GM18511 (cell line): ENCODE measurements at regions not wholly inside any gene's neighbourhood (a gene's known extent, or its start where the extent isn't known, plus 50 kb on each side); places are given as distances from the start of the nearest gene placed in this dataset.

Experiments
- ATAC-seq: cut with Tn5 transposase; IDR thresholded peaks from one replicate; pipeline ENCODE4 v1.9.1; 2021; ENCODE audit warnings: mild to moderate bottlenecking, moderate library complexity; ENCODE audit not compliant: unreplicated experiment

DNA sequence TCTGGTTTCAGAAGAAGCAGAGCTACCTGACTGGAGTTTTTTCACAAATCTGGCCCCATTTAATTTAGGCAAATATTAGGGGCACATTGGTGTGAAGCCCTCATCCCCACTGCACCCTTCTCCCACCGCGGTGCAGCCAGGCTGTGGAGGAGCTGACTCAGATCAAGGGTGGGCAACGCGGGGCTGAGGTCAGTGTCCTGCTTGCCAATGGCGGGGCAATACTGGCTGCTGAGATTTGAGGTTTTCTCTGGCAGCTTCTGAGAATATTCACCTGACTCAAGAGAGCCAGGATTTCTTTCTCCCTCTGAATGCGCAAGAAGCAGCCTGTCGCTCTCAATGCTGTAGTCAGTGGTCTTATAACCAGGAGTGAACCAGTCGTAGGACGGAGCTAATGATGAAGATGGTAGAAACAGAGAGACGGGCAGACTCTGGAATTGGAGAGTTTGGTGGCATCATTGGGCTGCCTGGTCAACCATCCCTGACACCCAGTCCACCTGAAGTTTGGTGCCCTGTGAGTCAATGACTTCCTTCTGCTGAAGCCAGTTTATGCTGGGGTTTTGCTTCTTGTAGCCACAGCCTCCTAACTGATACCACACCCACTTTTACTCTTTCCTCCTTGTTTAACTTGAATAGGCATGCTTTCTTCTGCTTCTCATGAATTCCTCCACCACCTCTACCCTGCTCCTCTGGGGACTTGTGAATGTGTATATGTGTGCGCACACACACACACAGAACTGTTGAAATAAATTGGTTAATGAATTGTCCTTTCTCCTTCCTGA lies 123.7 kb upstream of the CTBP2 start:
- ATAC-seq: no peak

DNA sequence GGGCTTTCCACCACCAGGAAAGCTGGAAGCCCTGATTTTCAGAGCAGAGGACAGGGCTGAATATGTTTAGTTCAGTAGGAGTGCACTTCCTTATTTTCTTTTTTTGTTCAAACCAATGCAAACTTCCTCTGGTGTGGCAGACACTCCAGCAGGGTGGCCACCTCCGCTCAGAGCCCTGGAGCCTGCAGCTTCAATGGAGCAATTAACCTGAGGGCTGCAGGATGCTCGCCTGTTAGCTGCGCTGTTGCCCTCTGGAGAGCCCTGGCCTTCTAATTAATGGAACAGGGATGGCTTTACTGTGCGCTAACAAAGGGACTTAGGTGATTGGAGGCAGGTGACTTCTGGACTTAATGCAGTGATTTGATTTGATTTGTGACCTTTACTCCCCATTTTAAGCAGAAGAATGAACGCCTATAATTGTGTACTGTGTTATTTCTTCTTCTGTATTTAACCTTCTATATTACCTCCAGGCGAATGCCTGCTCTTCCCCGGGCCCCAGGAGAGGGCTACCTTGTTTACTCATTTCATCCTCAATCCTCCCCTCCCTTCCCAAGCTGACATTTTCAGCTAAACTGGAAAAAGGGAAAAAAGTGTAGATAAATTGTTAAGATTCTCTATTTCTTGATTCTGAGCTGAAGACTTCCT lies 123.0 kb upstream of the CTBP2 start:
- no peak for ATAC-seq

DNA sequence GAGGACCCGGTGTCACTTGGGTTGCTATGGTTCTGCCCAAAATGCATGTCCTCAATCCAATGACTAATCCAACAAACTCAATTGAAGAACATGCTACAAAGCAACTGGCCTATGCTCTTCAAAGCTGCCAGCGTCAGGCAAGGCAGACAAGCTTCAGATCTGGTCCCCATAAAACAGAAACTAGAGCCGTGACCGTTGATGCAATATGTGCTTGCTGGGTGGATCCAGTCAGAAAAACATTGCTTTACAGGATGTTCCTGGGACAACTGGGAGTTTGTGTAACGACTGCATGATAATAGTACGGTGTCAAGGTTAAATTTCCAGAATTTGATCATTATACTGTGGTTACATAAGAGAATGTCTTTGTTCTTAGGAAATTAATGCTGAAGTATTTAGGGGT lies 120.7 kb upstream of the CTBP2 start:
- ATAC-seq: no peak

GRCh38 chr10:125276133-125276532 lies 115.8 kb upstream of the CTBP2 start:
- ATAC-seq: no peak

- no peak for ATAC-seq
Measured at GRCh38 chr10:125274961-125275360, 114.6 kb upstream of the CTBP2 start.

- no peak for ATAC-seq
Measured at GRCh38 chr10:125273023-125273422, 112.7 kb upstream of the CTBP2 start.

DNA sequence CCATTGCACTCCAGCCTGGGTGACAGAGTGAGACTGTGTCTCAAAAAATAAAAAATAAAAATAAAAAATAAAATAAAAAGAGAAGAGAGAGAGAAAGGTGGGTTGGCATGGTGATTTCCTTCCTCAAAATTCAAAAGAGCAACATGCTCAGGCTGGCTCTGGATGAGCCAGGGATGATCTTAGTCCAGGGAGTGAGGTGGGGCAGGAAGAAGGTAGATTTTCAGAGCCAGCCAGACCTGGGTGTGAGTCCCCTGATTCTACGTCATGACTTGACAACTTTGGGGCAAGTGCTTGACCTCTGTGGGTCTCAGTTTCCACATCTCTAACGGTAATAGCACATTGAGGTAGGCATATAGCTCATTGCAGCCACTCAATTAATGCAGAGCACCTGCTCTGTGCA lies 109.4 kb upstream of the CTBP2 start:
- no peak for ATAC-seq

- no peak for ATAC-seq
Measured at GRCh38 chr10:125266966-125267365, 106.6 kb upstream of the CTBP2 start.

DNA sequence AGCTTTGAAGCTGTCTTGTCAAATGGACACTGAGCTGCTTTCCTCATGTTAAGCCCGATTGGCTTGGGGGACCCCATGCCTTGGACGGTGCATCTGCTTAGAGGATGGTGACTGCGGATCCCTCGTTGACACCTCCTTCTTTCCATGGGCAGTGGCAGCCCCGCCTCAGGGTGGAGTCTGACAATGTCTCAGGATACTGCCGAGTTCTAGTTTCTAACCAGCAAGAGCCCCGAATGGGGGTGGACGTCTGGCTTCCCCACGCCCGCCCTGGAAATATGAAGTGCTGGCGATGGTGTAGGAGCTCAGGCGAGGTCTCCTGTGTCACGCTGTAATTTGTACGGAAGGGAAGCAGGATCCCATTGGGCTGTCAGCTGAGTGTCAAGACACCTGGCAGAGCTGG lies 106.2 kb upstream of the CTBP2 start:
- ATAC-seq: no peak

DNA sequence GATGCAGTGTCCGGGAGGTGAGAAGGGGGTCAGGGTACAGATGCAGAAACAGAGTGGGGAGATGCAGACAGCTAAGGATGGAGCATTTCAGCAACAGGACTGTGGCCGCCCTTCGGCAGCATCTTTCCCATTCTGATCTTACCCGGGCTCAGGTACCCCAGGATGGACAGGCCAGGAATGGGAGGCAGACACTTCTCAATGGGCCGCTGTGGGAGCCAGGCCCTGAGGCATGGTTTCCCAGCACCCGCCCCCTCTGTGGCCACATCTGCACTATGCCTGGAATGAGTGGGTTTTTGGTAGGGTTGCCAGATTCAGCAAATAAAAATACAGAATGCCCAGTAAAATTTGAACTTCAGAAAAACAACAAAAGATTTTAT lies 105.2 kb upstream of the CTBP2 start:
- ATAC-seq: no peak

DNA sequence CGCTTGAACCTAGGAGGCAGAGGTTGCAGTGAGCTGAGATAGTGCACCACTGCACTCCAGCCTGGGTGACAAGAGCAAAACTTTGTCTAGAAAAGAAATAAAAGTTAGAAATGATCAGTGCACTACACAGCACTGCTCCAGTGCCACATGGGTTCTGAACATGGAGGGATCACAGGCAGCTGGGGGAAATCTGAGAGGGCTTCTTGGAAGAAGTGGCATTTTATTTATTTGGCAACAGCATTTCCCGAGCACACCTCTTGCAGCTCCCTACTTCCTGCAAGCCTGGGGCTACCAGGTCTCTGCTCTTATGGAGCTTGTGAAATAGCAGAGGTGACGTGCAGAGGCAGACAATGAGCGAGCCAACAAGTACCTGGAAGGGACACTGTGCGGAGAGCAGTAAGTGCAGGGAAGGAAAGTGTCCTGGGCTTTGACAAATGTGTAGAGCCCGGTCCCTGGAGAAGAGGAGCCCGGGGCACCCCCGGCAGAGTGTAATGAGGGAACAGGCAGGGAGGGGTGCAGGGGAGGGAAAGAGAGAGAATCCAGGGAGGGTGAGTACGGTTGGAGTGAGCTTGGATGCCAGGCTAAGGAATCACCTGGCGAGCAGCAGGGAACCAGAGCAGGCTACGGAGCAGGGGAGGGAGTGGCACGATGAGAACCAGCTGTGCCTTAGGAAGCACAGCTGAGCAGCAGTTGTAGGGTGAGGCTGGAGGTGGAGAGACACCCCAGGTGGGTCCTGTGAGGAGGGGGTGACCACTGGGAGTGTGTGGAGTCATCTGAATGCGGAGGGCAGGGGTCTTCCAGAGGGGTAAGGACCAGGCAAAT lies 104.6 kb upstream of the CTBP2 start:
- ATAC-seq: no peak

- ATAC-seq: no peak
Measured at GRCh38 chr10:125264091-125264490, 103.7 kb upstream of the CTBP2 start.

GRCh38 chr10:125263551-125263950 lies 103.2 kb upstream of the CTBP2 start:
- ATAC-seq: no peak

- ATAC-seq: no peak
Measured at GRCh38 chr10:125262920-125263319, 102.6 kb upstream of the CTBP2 start.

DNA sequence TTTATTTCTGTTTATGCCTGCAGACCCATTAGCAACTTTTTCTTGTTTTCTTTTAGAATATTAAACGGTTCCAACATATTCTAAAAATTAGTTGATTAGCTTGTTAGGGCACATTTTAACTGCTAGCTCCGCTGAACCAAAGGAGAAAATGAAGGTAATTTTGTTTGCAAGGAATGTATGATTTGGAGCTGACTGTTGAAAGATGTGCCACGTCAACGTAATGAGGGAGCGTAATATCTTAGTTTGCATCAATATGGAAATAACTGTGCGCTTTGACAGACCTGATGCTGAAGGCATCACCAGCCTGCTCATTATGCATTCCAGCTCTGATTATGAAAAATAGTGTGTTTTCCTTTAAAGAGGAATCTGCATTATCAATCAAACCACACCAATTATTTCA lies 102.0 kb upstream of the CTBP2 start:
- no peak for ATAC-seq

DNA sequence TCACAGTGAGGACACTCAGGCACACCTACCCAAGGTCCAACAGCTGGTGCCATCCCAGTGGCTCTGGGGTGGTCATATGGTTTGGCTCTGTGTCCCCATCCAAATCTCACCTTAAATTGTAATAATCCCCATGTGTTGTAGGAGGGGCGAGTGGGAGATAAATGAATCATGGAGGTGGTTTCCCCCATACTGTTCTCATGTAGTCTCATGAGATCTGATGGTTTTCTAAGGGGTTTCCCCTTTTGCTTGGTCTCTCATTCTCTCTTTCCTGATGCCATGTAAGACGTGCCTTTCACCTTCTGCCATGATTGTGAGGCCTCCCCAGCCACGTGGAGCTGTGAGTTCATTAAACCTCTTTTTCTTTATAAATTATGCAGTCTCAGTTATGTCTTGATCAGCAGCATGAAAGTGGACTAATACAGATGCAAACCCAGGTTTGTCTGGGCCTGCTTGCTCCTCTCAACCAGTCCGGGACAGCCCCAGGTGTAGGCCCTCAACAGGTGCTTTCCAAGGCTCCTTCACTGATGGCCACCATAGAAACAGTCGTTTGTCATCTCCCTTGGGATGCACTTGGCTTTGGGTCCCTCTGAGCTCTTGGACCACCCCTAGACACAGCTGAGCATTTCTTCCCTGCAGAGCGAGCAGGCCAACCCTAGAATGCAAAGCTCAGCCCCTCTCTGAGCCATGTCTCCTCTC lies 101.3 kb upstream of the CTBP2 start:
- no peak for ATAC-seq

DNA sequence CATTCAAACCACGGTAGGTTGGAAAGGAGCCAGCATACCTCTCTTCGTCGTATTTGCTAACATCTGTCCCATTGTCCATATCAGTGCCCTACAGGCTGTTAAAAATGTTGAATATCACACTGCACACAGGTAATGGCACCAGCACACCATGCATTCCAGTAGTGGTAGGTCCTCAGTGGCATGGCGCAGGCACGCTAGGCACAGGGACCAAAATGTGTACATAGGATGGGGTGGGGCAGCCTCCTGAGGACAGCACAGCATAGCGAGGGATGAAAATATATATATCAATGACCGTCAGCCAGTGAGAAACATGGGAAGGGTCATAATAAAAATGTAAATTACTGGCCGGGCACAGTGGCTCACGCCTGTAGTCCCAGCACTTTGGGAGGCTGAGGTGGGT lies 99.9 kb upstream of the CTBP2 start:
- no peak for ATAC-seq

DNA sequence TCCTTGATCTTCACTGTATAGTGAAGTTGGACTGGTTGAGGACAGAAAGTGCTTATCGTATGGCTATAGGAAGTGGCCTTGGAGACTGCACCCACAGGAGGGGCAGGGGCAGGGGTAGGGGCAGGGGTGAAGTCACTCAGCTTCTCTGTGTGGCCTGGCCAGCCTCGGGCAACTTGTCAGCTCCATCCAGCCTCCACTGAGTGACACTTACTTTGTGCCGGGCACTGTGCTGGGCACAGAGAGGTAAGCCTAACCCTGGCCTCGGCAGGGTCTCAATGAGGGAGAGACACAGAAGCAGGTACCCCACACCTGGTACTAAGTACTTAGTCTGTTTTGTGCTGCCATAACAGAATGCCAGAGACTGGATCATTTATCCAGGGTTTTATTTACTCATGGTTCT lies 99.3 kb upstream of the CTBP2 start:
- no peak for ATAC-seq

DNA sequence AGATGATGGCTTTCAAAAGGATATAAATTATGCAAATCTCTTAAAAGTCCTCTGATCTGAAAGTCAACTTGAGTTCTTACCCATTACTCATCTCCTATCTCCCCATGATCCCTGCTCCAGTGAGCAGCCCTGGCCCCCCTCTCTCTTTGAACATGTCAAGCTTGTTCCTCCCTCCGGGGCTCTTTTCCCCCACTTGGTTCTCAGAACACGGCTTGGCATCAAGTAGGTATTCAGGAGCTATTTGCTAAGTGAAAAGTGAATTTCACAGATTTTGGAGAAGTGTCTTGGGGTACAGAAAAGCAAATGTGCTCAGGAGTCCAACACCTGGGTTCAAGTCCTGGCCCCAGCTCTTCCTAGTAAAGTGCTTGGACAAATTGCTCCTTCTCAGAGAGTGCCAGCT lies 98.3 kb upstream of the CTBP2 start:
- ATAC-seq: no peak

- no peak for ATAC-seq
Measured at GRCh38 chr10:125257521-125258108, 97.3 kb upstream of the CTBP2 start.

DNA sequence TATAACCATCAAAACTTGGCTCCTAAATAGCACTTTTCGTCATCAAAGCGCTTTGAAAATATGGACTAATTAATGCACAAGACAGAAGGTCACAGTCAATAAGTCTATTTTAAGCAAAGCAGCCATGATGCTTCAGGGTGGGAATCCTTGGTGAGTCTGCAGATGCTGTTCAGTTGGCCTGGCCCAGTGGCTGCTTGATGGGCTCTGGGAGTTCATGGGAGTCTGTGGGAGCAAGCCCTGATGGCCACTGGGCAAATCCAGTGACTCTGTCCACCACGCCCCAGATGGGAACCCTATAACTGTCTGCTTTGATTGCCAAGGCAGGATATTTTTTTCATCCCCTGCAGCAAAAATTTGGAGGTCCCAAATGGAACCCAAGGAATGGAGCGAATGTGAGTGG lies 95.7 kb upstream of the CTBP2 start:
- ATAC-seq: no peak
